NB4 (cell line): ENCODE measurements at regions not wholly inside any gene's neighbourhood (a gene's known extent, or its start where the extent isn't known, plus 50 kb on each side); places are given as distances from the start of the nearest gene placed in this dataset.
"Not testable (repeated sequence)": the region's sequence is repeated elsewhere in the genome, so short reads cannot be mapped to it uniquely, and the experiment has no call there.

Experiments
- DNase-seq: peaks from one replicate; pipeline ENCODE4 v3.0.0; 2010; ENCODE audit warnings: low read depth
- H3K4me3 ChIP-seq: one replicate; pipeline ENCODE4 v1.5.1; 2011; ENCODE audit warnings: mild to moderate bottlenecking, low read depth, low read length, moderate library complexity

DNA sequence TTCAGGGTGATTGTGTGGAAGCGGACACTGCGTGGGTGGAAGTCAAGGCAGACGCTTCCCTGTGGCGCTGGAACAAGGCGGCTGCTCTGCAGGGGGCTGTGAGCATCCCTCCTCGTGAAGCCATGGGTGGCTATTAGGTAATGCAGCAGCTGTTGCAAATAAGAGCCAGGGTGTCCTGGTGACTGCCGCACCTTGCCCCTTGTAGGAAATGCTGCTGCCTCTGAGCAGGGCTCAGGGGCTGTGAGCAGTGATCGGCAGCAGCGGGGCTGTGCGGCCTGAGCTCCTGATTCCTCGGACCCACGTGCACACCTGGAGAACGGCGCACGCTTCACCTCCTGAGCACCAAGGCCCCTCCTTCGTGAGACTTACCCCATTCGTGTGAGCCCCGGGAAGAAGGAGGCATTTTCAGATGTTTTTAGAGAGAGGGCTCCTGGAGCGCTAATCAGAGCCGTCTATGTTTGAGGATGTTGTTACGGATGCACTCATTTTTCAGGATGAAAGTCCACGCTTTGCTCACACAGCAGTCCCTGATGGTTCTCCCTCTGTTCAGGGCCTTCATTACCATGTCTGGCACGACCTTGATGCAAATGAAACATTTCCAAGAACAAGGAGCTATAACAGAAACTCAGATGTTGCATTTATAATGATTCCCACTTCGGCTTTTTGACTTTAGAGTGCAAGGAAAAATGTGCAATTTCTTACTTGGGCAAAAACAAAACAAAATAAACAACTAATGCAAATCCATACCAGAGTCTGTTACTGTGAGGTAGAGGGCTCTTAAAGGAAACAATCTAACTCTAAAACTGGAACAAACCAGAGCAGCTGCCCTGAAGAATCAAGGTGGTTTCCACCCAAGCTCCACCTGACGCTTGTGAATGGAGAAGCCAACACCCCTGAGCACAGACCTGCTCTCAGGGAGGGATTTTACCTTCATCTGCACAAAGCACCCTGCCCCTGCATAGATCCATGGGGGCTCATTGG is 936.1 kb downstream of the SPATA31A7 start:
- not testable (repeated sequence) for DNase-seq

DNA sequence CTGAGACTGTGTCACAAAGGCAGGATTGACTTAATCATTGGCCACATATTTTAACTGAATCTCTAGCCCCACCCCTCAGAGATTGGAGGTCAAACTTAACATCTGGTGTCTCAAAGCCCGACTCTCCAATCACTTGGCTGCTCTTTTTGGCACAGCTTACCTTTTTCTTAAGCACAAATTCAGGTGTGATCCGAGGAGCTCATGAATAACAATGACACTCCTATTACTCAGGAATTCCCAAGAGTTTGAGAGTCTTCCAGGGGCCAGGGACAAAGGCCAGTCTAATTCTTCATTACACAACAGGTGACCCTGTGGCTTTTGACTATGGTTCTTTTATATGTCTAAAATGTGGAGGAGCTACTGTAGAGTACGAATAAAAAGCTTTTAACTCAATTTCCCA is 945.2 kb downstream of the SPATA31A7 start:
- not testable (repeated sequence) for DNase-seq, H3K4me3 ChIP-seq

More for the DNA sequence above, 936.1 kb downstream of the SPATA31A7 start:
- not testable (repeated sequence) for H3K4me3 ChIP-seq

DNA sequence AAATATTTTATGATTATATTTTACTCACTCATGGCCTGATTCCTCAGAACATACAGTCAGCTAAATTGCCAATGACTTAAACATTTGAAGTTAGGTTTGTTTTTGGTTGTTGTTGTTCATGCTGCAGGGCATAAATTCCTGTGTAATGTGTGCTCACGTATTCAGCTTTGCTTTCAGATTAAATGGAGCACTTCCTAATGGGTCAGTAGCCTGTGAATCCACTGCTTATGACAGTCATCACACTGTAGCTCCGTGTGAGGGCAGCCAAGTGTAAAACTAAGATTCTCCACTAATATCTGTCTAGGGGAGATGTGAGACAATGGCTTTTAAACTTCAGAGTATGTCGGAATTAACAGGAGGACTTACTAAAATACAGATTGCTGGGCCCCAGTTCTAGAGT is 955.8 kb downstream of the SPATA31A7 start:
- not testable (repeated sequence) for H3K4me3 ChIP-seq, DNase-seq
